Stimulated activated CD8-positive, alpha-beta memory T cell treated with anti-CD3 and anti-CD28 coated beads, Interleukin-4, amount 100 ng/mL, for 48 hours (primary cell): ENCODE measurements at regions not wholly inside any gene's neighbourhood (a gene's known extent, or its start where the extent isn't known, plus 50 kb on each side); places are given as distances from the start of the nearest gene placed in this dataset.
"Not testable (repeated sequence)": the region's sequence is repeated elsewhere in the genome, so short reads cannot be mapped to it uniquely, and the experiment has no call there.

Experiments
- DNase-seq: peaks from one replicate; pipeline ENCODE4 v3.0.0-alpha.2; 2020

DNA sequence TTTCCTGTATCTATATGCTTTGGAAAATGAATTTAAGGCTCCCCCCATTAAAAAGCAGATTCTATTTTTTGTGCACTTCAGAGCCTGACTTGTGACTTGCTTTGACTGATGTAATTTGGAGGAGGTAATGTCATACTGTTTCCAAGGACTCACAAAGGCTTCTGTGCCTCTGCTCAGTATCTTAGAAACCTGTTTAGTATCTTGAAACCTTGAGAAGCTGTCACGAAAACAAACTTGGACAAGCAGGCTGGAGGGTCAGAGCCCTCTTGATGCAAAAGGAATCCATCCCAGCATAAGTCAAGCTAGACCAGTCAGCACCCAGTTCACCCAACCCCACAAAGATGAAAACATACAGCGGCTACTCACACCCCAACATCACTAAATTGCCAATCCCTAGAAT, 560.0 kb upstream of the PCDH7 start:
- DNase-seq, result no peak

DNA sequence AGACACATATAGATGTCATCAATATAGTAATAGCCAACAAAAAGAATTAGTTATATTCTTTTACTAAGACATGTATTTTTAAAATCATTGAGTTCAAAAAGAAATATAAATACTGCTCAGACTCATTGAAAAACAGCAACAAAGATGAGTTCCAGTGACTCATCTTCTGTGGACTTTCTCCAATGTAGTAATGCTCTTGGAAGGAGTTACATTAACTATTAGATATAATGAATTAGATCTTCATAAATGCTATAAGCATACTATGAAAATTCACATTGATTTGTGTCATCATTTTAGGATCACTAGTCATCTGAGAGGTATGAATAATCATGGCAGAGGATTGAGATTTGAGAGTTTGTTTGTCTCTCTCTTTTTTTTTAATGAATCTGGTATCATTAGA, 547.8 kb upstream of the PCDH7 start:
- DNase-seq, result no peak

DNA sequence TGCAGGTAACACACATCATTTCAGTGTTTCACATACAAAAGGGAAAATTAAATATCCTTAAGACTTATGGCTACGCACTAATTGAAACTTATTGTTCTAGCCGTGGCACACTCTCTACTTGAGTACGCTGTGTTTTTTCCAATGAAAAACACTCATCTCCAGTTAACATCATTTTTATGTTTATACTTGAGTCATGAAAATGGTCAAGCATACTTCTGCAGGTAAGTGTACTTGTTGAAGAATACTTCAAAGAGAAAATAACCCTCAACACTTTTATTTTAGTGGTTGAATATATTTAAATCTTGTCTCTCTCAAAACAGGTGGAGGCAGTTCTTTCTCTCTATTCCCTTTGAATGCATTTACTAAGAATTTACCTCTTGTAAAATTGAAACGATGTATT, 538.7 kb upstream of the PCDH7 start:
- no peak for DNase-seq

DNA sequence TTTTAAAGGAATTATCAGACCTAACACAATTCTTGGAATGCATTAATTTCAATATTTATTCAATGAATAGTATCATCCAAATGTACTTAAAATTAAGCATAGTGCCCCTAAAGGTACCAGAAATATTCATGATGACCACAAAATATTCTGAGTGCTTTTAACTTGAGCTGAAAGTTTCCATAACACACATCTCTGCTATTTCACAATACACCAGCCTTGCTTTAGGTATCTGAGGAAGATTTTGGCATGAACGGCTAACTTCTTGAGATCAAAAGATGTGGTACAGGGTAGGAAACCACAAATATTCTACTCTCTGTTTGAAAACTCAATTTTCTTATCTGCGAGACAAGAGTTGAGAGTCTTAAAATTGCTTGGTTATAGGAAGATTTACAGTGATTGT, 538.3 kb upstream of the PCDH7 start:
- no peak for DNase-seq

DNA sequence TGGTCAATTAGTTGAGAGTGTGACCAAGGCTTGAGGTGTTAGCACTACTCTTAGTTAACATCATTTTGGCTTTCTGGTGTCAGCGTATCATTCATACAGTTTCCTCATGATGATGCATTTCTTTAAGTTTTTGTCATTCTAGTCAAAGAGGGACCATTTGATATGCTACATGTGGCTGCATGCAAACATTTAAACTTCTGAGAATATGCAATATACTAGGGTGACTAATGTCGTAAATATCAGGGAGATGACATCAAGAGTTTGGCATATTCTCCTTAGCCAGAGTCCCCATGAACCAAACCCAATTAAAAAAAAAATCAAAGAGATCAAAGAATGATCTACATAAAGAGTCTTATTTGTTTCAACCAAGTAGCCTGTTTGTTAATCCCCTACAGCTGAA, 537.4 kb upstream of the PCDH7 start:
- DNase-seq, result no peak

DNA sequence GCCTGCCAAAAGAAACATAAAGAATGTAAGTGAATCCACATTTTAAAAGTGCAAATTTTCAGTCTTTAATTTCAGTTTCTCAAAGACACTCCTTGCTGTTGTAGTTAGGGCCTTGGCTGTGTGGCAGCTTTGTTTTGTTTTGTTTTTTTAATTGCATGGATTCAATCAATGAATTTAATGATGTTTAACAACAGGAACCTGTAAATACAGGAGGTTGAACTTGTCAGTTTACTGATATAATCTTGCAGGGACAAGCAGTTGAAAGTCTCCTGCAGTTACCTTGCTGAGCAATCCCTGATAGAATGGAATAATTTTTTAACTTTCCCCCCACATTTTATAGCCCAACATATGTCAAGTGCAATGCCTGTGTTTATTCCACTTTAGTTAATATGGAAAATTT, 528.3 kb upstream of the PCDH7 start:
- DNase-seq, result no peak

DNA sequence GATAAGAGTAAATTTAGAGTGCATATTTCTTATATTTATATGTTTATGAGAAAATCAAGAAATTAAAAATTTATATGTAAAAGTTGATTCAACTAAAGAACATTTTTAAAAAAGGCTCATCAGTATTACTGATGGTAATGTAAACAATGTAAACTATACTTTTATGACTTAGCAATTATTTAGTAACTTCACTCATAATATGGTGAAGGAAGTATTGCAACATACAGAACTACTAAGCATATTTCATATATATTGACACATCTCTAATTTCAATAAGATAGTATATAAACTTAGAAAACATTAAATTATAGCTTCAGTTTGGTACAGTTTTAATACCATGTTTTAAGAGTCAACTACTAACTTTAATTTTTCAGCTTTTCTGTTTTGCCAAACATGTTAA, 512.8 kb upstream of the PCDH7 start:
- DNase-seq, result no peak

DNA sequence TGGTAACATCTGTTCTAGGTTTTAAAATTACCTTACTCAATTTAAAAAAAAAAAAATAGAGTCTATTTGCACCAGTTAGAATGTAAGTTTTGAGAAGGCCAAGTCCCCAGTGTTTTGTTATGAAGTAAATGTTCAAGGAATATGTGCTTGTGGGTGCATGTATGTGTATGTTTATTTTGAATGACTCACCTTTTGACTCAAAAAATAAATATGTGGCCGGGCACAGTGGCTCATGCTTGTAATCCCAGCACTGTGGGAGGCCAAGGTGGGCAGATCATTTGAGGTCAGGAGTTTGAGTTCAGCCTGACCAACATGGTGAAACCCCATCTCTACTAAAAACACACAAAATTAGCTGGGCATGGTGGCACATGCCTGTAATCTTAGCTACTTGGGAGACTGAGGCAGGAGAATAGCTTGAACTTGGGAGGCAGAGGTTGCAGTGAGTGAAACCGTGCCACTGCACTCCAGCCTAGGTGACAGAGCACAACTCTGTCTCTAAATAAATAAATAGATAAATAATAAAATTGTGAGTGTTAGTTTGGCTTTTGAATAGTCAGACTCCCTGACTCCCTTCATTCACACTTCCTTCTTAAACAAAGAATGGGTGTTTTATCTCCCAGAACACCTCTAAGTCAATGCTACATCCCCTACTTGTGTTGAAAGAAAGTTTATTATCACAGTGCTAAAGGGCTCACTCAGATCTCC, 511.3 kb upstream of the PCDH7 start:
- no peak for DNase-seq

DNA sequence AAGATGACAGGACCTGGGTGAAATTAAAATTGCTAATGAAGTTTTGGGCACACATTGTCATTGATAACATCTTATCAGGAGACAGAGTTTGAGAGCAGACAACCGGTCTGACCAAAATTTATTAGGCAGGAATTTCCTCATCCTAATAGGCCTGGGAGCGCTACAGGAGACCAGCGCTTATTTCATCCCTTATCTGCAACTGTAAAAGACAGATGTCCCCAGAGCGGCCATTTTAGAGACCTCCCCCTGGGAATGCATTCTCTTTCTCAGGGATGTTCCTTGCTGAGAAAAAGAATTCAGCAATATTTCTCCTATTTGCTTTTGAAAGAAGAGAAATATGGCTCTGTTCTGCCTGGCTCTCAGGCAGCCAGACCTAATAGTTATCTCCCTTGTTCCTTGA, 504.2 kb upstream of the PCDH7 start:
- DNase-seq, result not testable (repeated sequence)

DNA sequence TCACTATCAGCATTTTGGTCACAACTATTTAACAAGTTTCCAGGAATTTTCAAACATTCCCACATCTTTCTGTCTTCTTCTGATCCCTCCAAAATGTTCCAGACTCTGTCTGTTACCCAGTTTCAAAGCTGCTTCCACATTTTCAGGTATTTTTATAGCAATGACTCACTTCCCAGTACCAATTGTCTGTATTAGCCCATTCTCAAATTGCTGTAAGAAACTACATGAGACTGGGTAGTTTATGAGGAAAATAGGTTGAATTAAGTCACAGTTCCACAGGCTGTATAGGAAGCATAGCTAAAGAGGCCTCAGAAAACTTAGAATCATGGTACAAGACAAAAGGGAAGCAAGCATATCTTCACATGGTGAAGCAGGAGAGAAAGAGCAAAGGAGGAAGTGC, 475.0 kb upstream of the PCDH7 start:
- no peak for DNase-seq

DNA sequence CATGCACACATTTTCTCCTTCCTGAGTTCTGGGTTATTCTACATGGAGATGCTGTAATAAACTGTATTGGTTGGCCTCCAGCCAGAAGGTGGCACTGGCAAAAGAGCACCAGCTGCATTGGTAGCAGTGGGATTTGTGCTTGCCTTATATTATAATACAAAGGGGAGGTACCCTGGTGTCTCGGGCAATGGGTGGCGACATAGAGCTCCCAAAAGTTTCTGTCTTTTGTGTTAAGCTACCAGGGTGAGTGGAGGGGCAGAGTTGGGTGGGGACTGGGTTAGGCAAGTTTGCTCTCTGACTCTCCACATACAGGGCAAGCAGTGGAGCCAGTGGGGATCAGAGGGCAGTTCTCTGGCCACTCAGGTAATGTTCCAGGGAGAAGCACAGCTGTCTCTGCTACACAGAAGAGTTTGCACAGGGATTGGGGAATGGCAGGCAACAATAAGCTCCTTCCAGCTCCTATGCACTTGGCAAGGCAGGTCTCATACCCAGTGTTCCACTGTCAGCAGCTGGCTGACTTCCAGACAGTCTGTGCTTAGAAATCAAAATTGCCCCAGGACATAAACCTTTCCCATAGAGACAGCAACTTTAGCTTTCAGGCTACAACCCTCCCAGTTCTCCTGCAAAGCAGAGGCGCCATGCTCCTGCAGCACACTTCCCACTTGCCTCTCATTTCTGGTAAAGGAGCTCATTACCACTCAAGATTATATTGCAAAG, 463.9 kb upstream of the PCDH7 start:
- DNase-seq, result no peak

DNA sequence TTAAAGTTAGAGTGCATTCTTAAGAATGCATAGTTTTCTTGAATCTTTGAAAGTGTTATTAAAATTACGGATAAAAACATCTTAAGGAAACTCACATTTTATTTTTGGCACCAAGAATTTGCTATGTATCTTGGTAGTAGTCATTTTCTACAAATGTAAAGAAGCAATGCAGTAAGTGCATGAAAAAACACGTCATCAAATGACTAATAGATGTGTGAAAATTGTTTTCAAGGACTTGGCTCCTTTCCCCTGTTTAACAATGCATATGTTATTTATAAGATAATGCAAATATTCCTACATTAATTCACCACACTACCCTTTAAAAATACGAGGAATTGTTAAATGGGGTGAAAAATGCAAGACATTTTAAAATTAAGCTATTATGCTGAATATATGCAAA, 461.2 kb upstream of the PCDH7 start:
- DNase-seq, result no peak

DNA sequence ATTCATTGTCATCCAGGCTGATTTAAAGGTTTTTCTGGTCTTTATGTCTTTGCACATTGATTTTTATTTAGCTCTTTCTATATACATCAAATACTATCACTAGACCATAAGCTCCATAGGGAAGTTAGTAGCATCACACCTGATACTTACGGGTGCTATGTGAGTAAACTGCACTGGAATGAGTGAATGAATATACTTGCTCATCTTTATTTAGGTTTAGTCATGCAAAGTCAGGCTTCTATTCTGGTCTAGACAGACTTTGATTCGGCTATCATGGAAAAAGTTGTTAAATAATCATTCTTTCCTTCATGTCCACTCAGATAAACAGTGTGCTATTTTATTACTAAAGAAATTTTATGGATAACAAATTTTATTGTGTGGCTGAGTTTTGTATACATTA, 457.8 kb upstream of the PCDH7 start:
- DNase-seq, result no peak

DNA sequence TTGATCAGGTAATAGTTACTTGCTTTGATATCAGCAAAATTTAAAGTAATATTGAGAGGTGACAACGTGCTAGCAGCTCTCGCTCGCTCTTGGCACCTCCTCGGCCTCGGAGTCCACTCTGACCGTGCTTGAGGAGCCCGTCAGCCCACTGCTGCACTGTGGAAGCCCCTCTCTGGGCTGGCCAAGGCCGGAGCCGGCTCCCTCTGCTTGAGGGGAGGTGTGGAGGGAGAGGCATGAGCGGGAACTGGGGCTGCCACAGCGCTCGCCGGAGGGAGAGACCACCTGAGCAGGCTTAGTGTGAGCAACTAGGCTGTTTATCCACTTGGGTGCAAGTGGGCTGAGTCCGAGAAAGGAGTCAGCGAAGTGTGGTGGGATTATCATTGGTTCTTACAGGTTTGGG, 455.7 kb upstream of the PCDH7 start:
- no peak for DNase-seq

DNA sequence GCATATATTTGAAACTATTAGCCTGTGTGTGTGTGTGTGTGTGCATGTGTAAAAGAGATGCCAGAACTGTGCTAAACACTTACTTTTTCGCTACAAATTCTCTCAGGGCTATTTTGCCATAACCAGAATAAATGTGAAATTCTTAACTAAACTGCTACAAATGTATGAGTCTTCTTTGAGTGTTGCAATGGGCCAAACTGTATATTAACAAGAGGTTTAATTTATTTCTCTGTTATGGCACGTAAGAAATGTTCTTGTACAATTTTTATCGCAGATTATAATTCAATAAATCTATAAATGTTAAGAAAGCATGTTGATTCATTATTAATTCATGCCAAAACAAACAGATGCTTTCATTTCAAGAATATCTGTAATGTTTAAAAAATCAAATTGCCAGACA, 454.5 kb upstream of the PCDH7 start:
- DNase-seq, result no peak

DNA sequence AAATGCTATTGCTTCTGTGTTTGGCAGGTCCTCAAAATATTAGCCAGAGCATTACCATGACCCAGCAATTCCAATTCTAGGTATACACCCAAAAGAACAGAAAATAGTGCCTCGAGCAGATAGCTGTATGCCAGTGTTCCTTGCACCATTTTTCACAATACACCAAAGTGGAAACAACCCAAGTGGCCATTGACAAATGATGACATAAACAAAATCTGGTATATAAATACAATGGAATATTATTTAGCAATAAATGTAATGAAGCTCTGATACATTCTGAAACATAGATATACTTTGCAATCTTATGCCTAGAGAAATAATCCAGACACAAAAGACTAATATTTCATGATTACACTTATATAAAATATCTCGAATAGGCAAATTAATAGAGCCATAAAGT, 451.8 kb upstream of the PCDH7 start:
- no peak for DNase-seq

DNA sequence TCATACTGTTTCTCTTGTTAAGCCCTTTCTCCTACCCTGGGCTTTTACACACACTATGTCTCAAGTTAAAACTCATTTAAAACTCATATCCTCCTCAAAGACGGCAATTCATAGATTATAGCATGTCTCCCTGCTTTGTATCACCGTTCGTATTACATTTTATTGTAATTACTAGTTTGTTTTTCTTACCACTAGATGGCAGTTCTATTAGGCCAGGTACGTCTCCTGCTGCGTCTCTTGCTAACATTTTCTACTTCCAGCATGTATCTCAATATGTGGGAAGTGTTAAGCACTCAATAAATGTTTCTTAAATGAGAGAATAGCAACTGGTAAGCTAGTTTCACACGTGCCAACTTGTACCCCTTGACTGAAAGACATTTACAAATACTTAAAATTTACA, 450.3 kb upstream of the PCDH7 start:
- DNase-seq, result no peak

DNA sequence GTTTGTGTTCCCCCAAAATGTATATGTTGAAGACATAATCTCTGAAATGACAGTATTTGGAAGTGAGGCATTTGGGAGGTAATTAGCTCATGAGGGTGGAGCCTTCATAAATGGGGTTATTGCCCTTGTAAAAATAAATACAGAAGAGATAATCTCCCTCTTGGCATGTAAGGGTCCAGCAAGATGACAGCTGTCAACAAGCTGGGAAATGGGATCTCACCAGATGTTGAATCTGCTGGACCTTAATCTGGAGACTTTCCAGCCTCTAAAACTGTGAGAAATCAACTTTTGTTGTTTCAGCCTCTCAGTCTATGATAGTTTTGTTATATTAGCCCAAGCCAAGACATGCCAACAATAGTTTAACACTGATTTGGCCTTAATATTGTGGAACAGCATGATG, 438.2 kb upstream of the PCDH7 start:
- DNase-seq, result no peak

DNA sequence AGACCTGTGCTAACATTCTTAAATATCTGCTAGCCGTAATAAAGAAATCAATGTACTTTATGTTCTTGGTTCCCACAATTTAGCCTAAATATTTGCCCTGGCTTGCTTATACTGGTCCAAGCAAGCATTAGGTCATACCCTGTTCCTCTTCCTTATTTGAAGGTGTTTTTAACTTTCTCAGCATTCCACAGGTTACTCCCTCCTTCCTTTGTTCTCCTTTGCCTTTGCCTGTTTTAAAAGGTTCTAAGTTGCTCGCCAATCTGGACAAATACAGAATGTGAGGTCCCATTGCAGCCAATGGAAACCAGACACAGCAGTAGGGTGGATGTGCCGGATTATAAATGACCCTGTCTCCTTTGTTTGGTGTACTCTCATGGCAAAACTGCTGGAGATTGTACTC, 436.8 kb upstream of the PCDH7 start:
- DNase-seq, result no peak

DNA sequence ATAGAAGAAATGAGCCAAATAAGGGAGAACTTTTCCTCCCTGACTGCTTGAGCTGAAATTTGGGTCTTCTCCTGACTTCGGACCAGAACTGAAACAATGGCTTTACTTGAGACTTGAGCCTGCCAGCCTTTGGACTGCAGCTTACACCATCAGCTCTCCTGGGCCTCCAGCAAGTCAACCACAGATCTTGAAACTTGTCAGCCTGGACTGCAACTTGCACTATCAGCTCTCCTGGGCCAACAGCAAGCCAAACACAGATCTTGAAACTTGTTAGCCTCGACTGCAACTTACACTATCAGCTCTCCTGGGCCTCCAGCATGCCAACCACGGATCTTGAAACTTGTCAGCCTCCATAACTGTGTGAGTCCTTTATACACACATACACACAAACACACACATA, 425.9 kb upstream of the PCDH7 start:
- no peak for DNase-seq

DNA sequence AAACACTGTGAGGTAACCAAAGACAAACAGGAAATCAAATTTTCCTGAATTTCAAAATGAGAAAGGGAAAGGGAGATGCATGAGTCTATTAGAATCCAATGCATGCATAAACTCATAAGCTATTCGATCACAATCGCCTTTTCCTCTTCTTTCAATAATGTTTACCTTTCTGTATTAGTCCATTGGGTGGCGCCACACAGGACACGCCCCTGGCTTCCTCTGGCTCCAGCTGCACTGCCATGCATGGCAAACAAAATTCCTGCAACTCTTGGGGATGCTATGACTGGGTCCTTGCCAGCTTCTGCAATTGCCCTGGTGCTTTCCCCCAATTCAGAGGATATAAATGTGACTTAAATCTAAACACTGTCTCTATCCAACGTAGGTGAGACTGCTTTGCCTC, 424.5 kb upstream of the PCDH7 start:
- DNase-seq, result no peak

DNA sequence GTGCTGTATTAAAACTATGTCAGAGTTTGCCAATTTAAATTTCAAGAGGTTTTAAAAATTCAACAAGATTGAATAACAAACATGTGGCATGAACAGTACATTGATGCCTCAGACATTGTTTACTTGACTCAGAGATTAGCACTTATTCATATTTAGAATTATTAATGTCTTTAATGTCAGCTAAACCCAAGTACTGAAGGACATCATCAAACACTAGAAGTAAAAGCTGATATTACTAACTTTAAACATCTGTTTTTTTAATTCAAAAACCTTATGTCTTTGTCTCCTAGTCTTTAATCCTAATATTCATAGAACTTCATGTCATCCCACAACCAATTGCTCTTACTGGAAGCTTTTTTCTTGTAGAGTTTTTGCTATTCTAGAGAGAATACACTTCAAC, 406.2 kb upstream of the PCDH7 start:
- no peak for DNase-seq

DNA sequence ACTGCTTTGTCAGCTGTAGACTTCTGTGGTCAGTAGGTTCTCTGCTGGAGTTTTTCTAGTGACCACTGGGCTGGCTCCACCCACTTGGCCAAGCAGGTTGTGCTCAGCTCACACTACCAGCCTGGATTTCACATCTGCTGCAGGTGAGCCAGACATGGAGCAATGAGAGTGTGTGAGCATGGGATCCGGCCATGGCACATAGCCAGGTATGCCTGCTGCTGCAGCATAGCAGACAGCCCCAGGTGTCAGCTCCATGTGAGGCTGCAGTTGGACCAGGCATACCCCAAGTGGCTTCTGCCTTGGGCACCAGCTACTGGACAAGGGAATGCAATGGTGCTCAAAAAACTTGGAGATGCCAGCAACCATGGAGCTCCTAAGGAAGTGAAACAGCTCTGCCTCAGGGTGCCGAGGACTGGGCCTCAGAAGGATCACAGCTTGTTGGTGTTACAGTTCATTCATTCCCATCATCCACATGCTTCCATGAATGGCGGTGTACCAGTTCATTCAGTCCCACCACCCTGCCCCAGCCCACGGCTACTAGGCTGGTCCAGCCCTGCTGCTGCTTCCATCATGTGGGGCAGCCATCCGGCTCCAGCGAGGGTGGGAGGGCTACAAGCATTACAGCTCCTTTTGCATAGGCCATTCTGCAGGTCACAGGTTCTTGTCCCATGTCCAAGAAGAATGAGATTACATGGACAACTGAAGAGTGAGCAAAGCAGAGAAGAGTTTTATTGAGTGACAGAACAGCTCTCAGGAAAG, 389.1 kb upstream of the PCDH7 start:
- no peak for DNase-seq

DNA sequence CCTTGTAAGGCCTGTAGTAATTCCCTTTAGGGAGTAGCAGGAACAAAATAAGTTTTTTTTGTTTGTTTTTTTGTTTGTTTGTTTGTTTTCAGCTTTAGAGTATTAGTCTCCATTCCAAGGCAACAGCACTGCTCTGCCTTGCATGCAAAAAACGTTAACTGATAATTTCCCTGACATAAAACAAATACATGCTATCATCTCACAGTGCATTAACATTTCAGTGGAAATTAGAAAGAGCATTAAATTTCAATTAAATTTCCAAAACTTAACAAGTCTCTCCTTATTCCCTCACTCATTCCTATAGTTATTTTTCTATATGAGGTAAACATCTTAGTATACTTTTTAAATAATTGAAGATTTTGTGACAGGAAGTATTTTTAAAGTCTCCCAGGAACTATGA, 378.4 kb upstream of the PCDH7 start:
- DNase-seq, result no peak
